ENCODE measurements at regions not wholly inside any gene's neighbourhood (a gene's known extent, or its start where the extent isn't known, plus 50 kb on each side); places are given as distances from the start of the nearest gene placed in this dataset.

DNA sequence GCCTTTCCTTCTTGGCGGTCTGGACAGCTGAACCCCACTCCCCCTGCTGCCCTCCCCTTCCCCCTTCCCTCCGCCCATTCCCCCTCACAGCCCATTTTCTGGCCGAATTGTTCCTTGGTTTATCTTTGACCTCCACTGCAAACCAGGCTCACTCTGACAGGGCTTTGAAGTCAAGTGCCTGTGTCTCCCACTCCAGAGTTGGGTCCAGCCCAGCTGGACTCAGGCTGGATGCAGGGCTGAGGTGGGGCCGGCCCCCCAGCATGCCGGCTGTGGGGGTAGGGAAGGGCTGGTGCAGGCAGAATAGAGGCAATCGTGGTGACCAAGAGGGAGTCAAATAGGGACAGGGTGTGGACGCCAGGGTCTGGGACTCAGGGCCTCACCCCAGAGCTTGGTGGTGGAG, 57.0 kb upstream of the MRPS22 start:
- TF ChIP-seq, protein P1, sequence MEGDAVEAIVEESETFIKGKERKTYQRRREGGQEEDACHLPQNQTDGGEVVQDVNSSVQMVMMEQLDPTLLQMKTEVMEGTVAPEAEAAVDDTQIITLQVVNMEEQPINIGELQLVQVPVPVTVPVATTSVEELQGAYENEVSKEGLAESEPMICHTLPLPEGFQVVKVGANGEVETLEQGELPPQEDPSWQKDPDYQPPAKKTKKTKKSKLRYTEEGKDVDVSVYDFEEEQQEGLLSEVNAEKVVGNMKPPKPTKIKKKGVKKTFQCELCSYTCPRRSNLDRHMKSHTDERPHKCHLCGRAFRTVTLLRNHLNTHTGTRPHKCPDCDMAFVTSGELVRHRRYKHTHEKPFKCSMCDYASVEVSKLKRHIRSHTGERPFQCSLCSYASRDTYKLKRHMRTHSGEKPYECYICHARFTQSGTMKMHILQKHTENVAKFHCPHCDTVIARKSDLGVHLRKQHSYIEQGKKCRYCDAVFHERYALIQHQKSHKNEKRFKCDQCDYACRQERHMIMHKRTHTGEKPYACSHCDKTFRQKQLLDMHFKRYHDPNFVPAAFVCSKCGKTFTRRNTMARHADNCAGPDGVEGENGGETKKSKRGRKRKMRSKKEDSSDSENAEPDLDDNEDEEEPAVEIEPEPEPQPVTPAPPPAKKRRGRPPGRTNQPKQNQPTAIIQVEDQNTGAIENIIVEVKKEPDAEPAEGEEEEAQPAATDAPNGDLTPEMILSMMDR (conservative IDR thresholded peaks at IDR 0.05; ENCODE audit: low read depth, low read length), result no peak
- no peak for TF ChIP-seq EZH2 (IDR thresholded peaks at IDR 0.05; ENCODE audit: low read length, unreplicated experiment)
- no peak for TF ChIP-seq EZH2phosphoT487 (IDR thresholded peaks at IDR 0.05; ENCODE audit: borderline replicate concordance, low read length)
